ENCODE measurements at regions not wholly inside any gene's neighbourhood (a gene's known extent, or its start where the extent isn't known, plus 50 kb on each side); places are given as distances from the start of the nearest gene placed in this dataset.

- TF ChIP-seq SPI1 (IDR thresholded peaks at IDR 0.05; ENCODE audit: low read depth, low read length), result no peak
- TF ChIP-seq TAF1 (IDR thresholded peaks at IDR 0.05; ENCODE audit: low read depth, low read length), result no peak
- no peak for TF ChIP-seq POU2F2 (IDR thresholded peaks at IDR 0.05; ENCODE audit: low read depth, low read length)
These were observed 117.7 kb upstream of the KCNJ3 start for GRCh38 chr2:154580767-154581166.

Measured in GM12891 (cell line).